Body of pancreas (tissue), 4 donors: ENCODE measurements at regions not wholly inside any gene's neighbourhood (a gene's known extent, or its start where the extent isn't known, plus 50 kb on each side); places are given as distances from the start of the nearest gene placed in this dataset.

Experiments used
- ATAC-seq: fragments of 150-250 bp; one replicate; pipeline ENCODE4 v1.9.1; 2016
- DNase-seq, 4 donors: peaks; one replicate each; pipeline ENCODE4 v3.0.0-alpha.2; 2019
- H3K27ac ChIP-seq, 4 donors: fragments of 200-600 bp; sonication (generic); 1 replicate in 3 of 4; 2 replicates in 1 of 4; pipeline versions ENCODE4 v1.5.1 to v1.6.1; 2016 to 2019; ENCODE audit warnings: mild to moderate bottlenecking in 1 of 4, mixed read lengths in 1 of 4, moderate library complexity in 1 of 4
- H3K27me3 ChIP-seq, 2 donors: fragments of 200-600 bp; sonication (generic); one replicate each; pipeline ENCODE4 v1.6.0; 2016; ENCODE audit warnings: mild to moderate bottlenecking in 1 of 2
- H3K36me3 ChIP-seq, 2 donors: fragments of 200-600 bp; sonication (generic); replicated peaks in 1 of 2; 2 replicates each; pipeline ENCODE4 v1.5.1; 2016; ENCODE audit warnings: low read depth in 2 of 2; ENCODE audit not compliant: insufficient read depth in 1 of 2
- H3K4me1 ChIP-seq: fragments of 200-600 bp; sonication (generic); one replicate; pipeline ENCODE4 v1.6.0; 2016
- H3K4me3 ChIP-seq, 2 donors: fragments of 200-600 bp; sonication (generic); 1 replicate in 1 of 2; 2 replicates in 1 of 2; pipeline ENCODE4 v1.5.1; 2016 to 2019
- H3K9me3 ChIP-seq, 3 donors: fragments of 200-600 bp; sonication (generic); 1 replicate in 2 of 3; 2 replicates in 1 of 3; pipeline ENCODE4 v1.5.1; 2016
- POLR2A ChIP-seq, 3 donors: fragments of 450-650 bp; IDR thresholded peaks; one replicate each; pipeline ENCODE4 v1.6.1; 2016; ENCODE audit warnings: antibody characterized with exemption in 3 of 3, mild to moderate bottlenecking in 2 of 3
- WGBS, 2 donors: methylation state at CpG; one replicate each; pipeline ENCODE4 v1.1.5; 2017; 5-methylcytosine and 5-hydroxymethylcytosine counted together
- intact Hi-C: fragments of 100-400 bp; cut with DNase I; formaldehyde crosslinking; loops from one replicate; pipeline ENCODE4 v1.15.1; 2023
- TF ChIP-seq, protein P1 (sequence below), 7 experiments: fragments of 450-650 bp in 4 of 7; fragments of 200-600 bp in 3 of 7; sonication (generic) in 3 of 7; IDR thresholded peaks; one replicate each; pipeline ENCODE4 v1.5.1; 2016 to 2019; ENCODE audit warnings: antibody characterized with exemption in 7 of 7

DNA sequence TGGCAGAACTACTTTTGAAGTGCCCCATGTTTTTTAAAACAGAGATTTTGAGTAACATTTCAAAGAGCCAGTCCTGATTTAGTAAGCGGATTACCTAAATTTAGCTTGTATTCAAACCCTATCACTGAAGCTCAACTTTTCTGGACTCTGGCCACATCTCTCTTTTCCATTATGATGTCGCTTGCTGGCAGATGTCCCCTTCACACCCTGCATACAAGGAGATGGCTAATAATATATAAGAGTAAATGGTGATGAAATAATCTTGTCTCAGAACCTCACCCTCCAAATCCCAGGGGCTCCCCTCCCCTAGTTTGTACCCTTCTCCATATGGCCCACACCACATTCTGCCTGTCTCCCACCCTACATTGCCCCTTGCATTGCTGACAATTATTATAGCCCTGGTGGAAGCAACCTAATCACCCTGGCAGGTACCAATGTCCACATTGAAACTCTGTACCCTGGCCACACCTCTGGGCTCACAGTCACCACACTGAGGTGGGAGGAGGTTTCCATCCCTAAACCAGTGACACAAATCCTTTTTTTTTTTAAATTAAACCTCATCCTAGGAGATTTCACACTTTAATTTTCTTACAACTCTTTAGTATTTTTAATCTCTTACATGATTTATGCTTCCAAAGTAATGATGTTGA, 106.0 kb upstream of the SYT6 start:
- TF ChIP-seq, protein P1, sequence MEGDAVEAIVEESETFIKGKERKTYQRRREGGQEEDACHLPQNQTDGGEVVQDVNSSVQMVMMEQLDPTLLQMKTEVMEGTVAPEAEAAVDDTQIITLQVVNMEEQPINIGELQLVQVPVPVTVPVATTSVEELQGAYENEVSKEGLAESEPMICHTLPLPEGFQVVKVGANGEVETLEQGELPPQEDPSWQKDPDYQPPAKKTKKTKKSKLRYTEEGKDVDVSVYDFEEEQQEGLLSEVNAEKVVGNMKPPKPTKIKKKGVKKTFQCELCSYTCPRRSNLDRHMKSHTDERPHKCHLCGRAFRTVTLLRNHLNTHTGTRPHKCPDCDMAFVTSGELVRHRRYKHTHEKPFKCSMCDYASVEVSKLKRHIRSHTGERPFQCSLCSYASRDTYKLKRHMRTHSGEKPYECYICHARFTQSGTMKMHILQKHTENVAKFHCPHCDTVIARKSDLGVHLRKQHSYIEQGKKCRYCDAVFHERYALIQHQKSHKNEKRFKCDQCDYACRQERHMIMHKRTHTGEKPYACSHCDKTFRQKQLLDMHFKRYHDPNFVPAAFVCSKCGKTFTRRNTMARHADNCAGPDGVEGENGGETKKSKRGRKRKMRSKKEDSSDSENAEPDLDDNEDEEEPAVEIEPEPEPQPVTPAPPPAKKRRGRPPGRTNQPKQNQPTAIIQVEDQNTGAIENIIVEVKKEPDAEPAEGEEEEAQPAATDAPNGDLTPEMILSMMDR (IDR thresholded peaks at IDR 0.05), result no peak
- TF ChIP-seq POLR2A (IDR thresholded peaks at IDR 0.05), result no peak
- intact Hi-C loops, result no loop called here
- WGBS, 2 donors, result 44 to 45% methylated on average over 2 of the region's 2 CpGs

DNA sequence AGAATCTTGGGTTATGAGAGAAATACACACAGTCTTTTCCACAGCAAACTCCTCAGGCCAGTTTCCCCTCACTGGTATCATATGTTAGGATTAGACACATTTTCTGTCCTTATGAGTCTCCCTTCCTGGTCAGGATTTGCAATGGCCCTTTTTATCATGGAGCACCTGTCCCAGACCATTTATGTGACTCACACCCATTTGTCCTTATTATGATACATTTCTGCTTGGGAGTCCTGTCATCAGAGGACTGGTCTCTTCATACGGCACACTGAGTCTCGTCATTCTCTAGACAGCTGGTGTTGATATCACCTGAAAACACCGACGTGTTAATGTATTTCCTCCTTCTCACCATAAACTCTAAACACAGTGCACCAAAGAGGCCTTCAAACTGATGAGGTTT, 105.0 kb upstream of the SYT6 start:
- no peak for TF ChIP-seq POLR2A (IDR thresholded peaks at IDR 0.05)
- TF ChIP-seq, protein P1 (IDR thresholded peaks at IDR 0.05), result no peak
- no peak overlapping the region for H3K27ac ChIP-seq
- no peaks in the 10 kb centered on the region for H3K27me3 ChIP-seq
- no peaks in the 10 kb centered on the region for H3K36me3 ChIP-seq
- WGBS, 2 donors, result 72 to 80% methylated on average over 4 of the region's 4 CpGs
- ATAC-seq (no peak), DNase-seq (no peak)
- no peaks in the 10 kb centered on the region for H3K4me1 ChIP-seq
- H3K4me3 ChIP-seq, result no peak overlapping the region
- H3K9me3 ChIP-seq, result no peaks in the 10 kb centered on the region
- intact Hi-C loops, result no loop called here

More for the DNA sequence above, 106.0 kb upstream of the SYT6 start:
- H3K36me3 ChIP-seq, result no peaks in the 10 kb centered on the region
- no peaks in the 10 kb centered on the region for H3K4me1 ChIP-seq
- H3K4me3 ChIP-seq, result no peak overlapping the region
- no peak for ATAC-seq
- H3K27me3 ChIP-seq, result no peaks in the 10 kb centered on the region
- H3K27ac ChIP-seq, result no peak overlapping the region
- no peak for DNase-seq
- H3K9me3 ChIP-seq, result no peaks in the 10 kb centered on the region

DNA sequence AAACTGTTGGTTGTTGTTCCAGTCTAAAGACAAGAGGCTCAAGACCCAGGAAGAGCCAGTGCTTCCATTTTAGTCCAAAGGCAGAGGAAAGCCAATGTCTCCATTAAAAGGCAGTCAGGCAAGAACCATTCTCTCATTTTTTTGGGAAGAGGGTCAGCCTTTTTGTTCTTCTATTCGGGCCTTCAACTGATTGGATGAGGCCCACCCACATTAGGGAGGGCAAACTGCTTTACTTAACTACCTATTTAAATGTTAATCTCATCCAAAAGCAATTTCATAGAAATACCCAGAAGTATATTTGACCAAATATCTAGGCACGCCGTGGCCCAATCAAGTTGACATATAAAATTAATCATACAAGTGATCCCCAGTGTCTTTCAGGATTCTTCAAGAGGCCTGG, 104.4 kb upstream of the SYT6 start:
- intact Hi-C loops, result no loop called here
- 65 to 83% methylated on average over 3 of the region's 3 CpGs for WGBS, 2 donors
- ATAC-seq (no peak), DNase-seq (no peak)
- TF ChIP-seq POLR2A (IDR thresholded peaks at IDR 0.05), result no peak
- TF ChIP-seq, protein P1 (IDR thresholded peaks at IDR 0.05), result no peak
- no peaks in the 10 kb centered on the region for H3K36me3 ChIP-seq
- no peaks in the 10 kb centered on the region for H3K27me3 ChIP-seq
- no peak overlapping the region for H3K4me3 ChIP-seq
- no peaks in the 10 kb centered on the region for H3K4me1 ChIP-seq
- H3K27ac ChIP-seq, result no peak overlapping the region
- no peaks in the 10 kb centered on the region for H3K9me3 ChIP-seq

DNA sequence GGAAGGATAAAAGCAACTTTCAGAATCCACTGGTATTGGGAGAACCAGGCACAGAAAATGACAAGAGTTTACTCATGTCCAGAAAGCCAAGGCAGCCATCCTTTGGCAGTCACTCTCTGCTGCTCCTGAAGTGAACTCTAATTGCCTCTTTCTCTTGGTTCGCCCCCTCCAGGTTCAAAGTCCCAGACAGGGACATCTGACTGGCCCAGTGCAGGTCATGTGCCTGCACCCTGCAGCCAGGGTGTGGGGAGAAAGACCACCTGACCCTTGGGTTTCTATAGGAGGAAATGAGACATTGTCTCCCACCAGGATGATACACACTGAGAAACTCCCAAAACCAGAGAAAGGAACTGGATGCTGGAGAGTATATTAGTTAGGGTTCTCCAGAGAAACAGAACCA, 103.9 kb upstream of the SYT6 start:
- DNase-seq (no peak), ATAC-seq (no peak)
- WGBS, 2 donors, result 89 to 92% methylated on average over 1 of the region's 1 CpG
- Histone ChIP-seq H3K4me3 (no peak overlapping the region), H3K36me3 (no peaks in the 10 kb centered on the region), H3K27ac (no peak overlapping the region), H3K9me3 (no peaks in the 10 kb centered on the region), H3K27me3 (no peaks in the 10 kb centered on the region), H3K4me1 (no peaks in the 10 kb centered on the region)
- intact Hi-C loops, result no loop called here
- TF ChIP-seq, protein P1 (IDR thresholded peaks at IDR 0.05), result no peak
- TF ChIP-seq POLR2A (IDR thresholded peaks at IDR 0.05), result no peak

DNA sequence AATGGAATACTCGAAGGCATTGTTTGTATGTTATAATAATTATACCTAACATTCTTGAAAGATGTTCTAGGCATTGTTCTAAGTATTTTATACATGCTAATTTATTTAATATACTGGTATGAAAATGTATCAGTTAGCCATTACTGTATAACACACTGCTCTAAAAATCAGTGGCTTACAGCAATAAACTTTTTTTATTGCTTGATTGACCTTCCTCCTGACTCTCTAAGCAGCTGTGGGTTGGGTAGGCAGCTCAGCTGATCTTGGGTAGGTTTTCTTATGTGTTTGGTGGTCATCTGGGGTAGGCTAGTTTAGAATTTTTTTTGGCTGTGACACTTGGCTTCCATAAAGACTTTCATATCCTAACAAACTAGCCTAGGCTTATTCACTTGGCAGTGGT, 100.2 kb upstream of the SYT6 start:
- Histone ChIP-seq H3K27me3 (no peaks in the 10 kb centered on the region), H3K4me1 (no peaks in the 10 kb centered on the region), H3K4me3 (no peak overlapping the region), H3K9me3 (no peaks in the 10 kb centered on the region), H3K27ac (no peak overlapping the region), H3K36me3 (no peaks in the 10 kb centered on the region)
- no peak for ATAC-seq
- 68 to 86% methylated on average over 1 of the region's 1 CpG for WGBS, 2 donors
- no peak for DNase-seq
- intact Hi-C loops, result no loop called here
- TF ChIP-seq, protein P1 (IDR thresholded peaks at IDR 0.05), result no peak
- no peak for TF ChIP-seq POLR2A (IDR thresholded peaks at IDR 0.05)
